HepG2 (cell line): ENCODE measurements at regions not wholly inside any gene's neighbourhood (a gene's known extent, or its start where the extent isn't known, plus 50 kb on each side); places are given as distances from the start of the nearest gene placed in this dataset.

Source experiments
- ATAC-seq: fragments of 200-7000 bp; cut with Tn5 transposase; 3 replicates; pipeline ENCODE4 v1.9.1; 2020; ENCODE audit warnings: mild to moderate bottlenecking, moderate library complexity
- BruUV-seq: library from RNA; stranded (reverse); fragments of 400-500 nt; replicated peaks from 2 replicates; lab custom pipeline; 2021; lab: Mats Ljungman, UMichigan
- CTCF ChIA-PET: fragments of 300-600 bp; formaldehyde crosslinking; extraction: SDS; loops from one replicate; lab custom pipeline; 2021; ENCODE audit warnings: low total read pairs, inconsistent platforms, low intra/inter-chr PET ratio; lab: Yijun Ruan, JAX
- POLR2A ChIA-PET: fragments of 350-600 bp; sonication (Branson Sonifier 250); formaldehyde crosslinking; loops from one replicate; lab custom pipeline; 2020; ENCODE audit warnings: antibody characterized with exemption, inconsistent platforms; lab: Yijun Ruan, JAX
- DNase-seq: peaks from one replicate; pipeline ENCODE4 v3.0.0-alpha.2; 2015; ENCODE audit warnings: low spot score
- FAIRE-seq: peaks from 3 replicates; lab custom pipeline; 2011; peaks lifted over from hg19 to GRCh38; lab: Jason Lieb, UNC
- H2AFZ ChIP-seq: one replicate; pipeline ENCODE4 v1.6.1; 2011; ENCODE audit warnings: low read length, inconsistent platforms
- H3K27ac ChIP-seq: fragments of 300-600 bp; 3 replicates; pipeline ENCODE4 v1.8.0; 2011; ENCODE audit warnings: mixed run types, mild to moderate bottlenecking, mixed read lengths, low read length, inconsistent platforms; ENCODE audit not compliant: insufficient read depth; ENCODE audit errors: extremely low read length
- H3K27me3 ChIP-seq, 2 experiments: fragments of 200-600 bp in 1 of 2; 2 replicates in 1 of 2; 3 replicates in 1 of 2; pipeline versions ENCODE4 v1.6.0 to v1.8.0; 2011; ENCODE audit warnings: low read length in 2 of 2, mild to moderate bottlenecking in 2 of 2, moderate library complexity in 2 of 2, inconsistent platforms in 1 of 2; ENCODE audit not compliant: insufficient read depth in 2 of 2, control insufficient read depth in 1 of 2
- H3K36me3 ChIP-seq, 2 experiments: fragments of 200-600 bp in 1 of 2; replicated peaks in 1 of 2; 2 replicates in 1 of 2; 3 replicates in 1 of 2; pipeline versions ENCODE4 v1.5.1 to v1.8.0; 2011; ENCODE audit warnings: low read length in 2 of 2, inconsistent platforms in 1 of 2; ENCODE audit not compliant: insufficient read depth in 2 of 2, control insufficient read depth in 1 of 2
- H3K4me1 ChIP-seq: 2 replicates; pipeline ENCODE4 v1.5.1; 2012; ENCODE audit warnings: low read length, inconsistent platforms; ENCODE audit not compliant: insufficient read depth
- H3K4me2 ChIP-seq: 2 replicates; pipeline ENCODE4 v1.6.0; 2011; ENCODE audit warnings: low read depth, low read length, inconsistent platforms
- H3K4me3 ChIP-seq, 3 experiments: fragments of 200-600 bp in 1 of 3; sonication (generic), shearing (Covaris generic) in 1 of 3; replicated peaks in 1 of 3; 2 replicates each; pipeline ENCODE4 v1.5.1; 2011 to 2016; ENCODE audit warnings: low read length in 3 of 3, inconsistent platforms in 2 of 3, low read depth in 2 of 3, mild to moderate bottlenecking in 2 of 3, control low read depth in 1 of 3, mixed read lengths in 1 of 3; ENCODE audit not compliant: insufficient read depth in 1 of 3
- H3K79me2 ChIP-seq: one replicate; pipeline ENCODE4 v1.6.1; 2011; ENCODE audit warnings: low read length, inconsistent platforms; ENCODE audit not compliant: insufficient read depth
- H3K9ac ChIP-seq: 2 replicates; pipeline ENCODE4 v1.6.0; 2011; ENCODE audit warnings: mild to moderate bottlenecking, low read depth, low read length, inconsistent platforms; ENCODE audit not compliant: insufficient read depth
- H3K9me3 ChIP-seq: 2 replicates; pipeline ENCODE4 v1.5.1; 2012; ENCODE audit warnings: mild to moderate bottlenecking, low read length
- H4K20me1 ChIP-seq: 2 replicates; pipeline ENCODE4 v1.6.0; 2011; ENCODE audit warnings: inconsistent platforms, mild to moderate bottlenecking, low read length, moderate library complexity; ENCODE audit not compliant: insufficient read depth
- ETS1 ChIP-seq: sonication (generic); formaldehyde crosslinking; IDR thresholded peaks from 2 replicates; pipeline ENCODE4 v1.4.0; 2020; ENCODE audit warnings: missing genetic modification reagents
- HDAC1 ChIP-seq: sonication (generic); formaldehyde crosslinking; IDR thresholded peaks from 2 replicates; pipeline ENCODE4 v1.5.1; 2020; ENCODE audit warnings: mild to moderate bottlenecking, missing genetic modification reagents
- NFYC ChIP-seq: IDR thresholded peaks from 2 replicates; pipeline ENCODE4 v1.6.1; 2016; ENCODE audit warnings: missing genetic modification reagents, missing compliant biosample characterization
- PHF21A ChIP-seq: sonication (generic); formaldehyde crosslinking; IDR thresholded peaks from 2 replicates; pipeline ENCODE4 v1.5.0; 2020; ENCODE audit warnings: mild to moderate bottlenecking, missing genetic modification reagents
- RBFOX2 ChIP-seq: fragments of 200-400 bp; formaldehyde crosslinking; IDR thresholded peaks from 2 replicates; pipeline ENCODE4 v1.6.1; 2017; ENCODE audit warnings: low read depth, mild to moderate bottlenecking, low read length
- ZNF143 ChIP-seq: sonication (generic); formaldehyde crosslinking; IDR thresholded peaks from 2 replicates; pipeline ENCODE4 v1.4.0; 2020; ENCODE audit warnings: missing genetic modification reagents
- ZNF251 ChIP-seq: sonication (generic); formaldehyde crosslinking; IDR thresholded peaks from 2 replicates; pipeline ENCODE4 v1.9.0; 2021; ENCODE audit warnings: mild to moderate bottlenecking, missing genetic modification reagents
- ZNF615 ChIP-seq: sonication (generic); formaldehyde crosslinking; IDR thresholded peaks from 2 replicates; pipeline ENCODE4 v1.5.0; 2020; ENCODE audit warnings: mild to moderate bottlenecking, missing genetic modification reagents, borderline replicate concordance
- ZNF644 ChIP-seq: IDR thresholded peaks from 2 replicates; pipeline ENCODE4 v1.6.1; 2016; ENCODE audit warnings: low read depth
- WGBS: methylation state at CpG from one replicate; pipeline ENCODE4 v1.1.6; 2017; ENCODE audit warnings: low lambda C conversion rate; 5-methylcytosine and 5-hydroxymethylcytosine counted together
- in situ Hi-C: cut with HindIII; loops from 2 replicates; pipeline ENCODE4 v1.10.0; 2017; ENCODE audit warnings: low pct_unique_long_range_greater_than_20kb; ENCODE audit not compliant: extremely low pct_ligation_motif_present
- intact Hi-C: fragments of 100-400 bp; cut with micrococcal nuclease; formaldehyde crosslinking; loops from one replicate; pipeline ENCODE4 v1.10.0; 2022; ENCODE audit not compliant: unreplicated experiment
- TF ChIP-seq, protein P1 (sequence below): sonication (generic); formaldehyde crosslinking; IDR thresholded peaks from 2 replicates; pipeline ENCODE4 v1.4.0; 2020; ENCODE audit warnings: missing genetic modification reagents

DNA sequence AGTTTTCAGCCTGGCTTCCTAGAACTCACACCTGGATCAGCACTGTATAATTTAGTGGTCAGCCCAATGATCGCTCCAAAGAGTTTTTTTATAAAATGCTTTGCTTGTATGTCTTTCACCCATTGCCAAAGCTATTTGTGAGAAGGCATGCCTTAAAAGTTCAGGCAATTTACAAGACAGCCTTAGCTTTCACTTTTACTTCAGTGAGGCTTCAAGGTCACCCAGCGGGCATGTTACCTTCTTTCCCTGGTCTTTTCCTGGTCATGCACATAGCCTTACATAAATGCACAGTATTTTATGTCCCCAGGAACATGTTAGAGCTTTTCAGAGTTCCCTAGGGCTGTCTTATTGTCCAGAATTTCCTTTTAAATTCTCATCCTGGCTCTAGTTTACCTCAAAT, 179.9 kb upstream of the TMEM72 start:
- intact Hi-C loops = no loop called here
- Histone ChIP-seq H3K27ac (no peak overlapping the region), H4K20me1 (no peaks in the 10 kb centered on the region), H2AFZ (no peak overlapping the region), H3K9ac (no peak overlapping the region), H3K36me3 (no peaks in the 10 kb centered on the region), H3K4me2 (no peak overlapping the region), H3K79me2 (no peaks in the 10 kb centered on the region), H3K4me1 (no peaks in the 10 kb centered on the region)
- POLR2A ChIA-PET = no interaction called here
- ATAC-seq = no peak
- in situ Hi-C loops = no loop called here
- no peak for FAIRE-seq
- no TSS peak for BruUV-seq
- WGBS = 45% methylated on average over 2 of the region's 2 CpGs
- DNase-seq = no peak
- TF ChIP-seq ZNF251 (CRISPR knock-in tag) (no peak), ZNF143 (CRISPR knock-in tag) (no peak), ZNF644 (CRISPR knock-in tag) (no peak), HDAC1 (no peak), NFYC (CRISPR knock-in tag) (no peak), PHF21A (CRISPR knock-in tag) (no peak), ZNF615 (no peak), RBFOX2 (no peak), ETS1 (CRISPR knock-in tag) (no peak)
- TF ChIP-seq, protein P1, sequence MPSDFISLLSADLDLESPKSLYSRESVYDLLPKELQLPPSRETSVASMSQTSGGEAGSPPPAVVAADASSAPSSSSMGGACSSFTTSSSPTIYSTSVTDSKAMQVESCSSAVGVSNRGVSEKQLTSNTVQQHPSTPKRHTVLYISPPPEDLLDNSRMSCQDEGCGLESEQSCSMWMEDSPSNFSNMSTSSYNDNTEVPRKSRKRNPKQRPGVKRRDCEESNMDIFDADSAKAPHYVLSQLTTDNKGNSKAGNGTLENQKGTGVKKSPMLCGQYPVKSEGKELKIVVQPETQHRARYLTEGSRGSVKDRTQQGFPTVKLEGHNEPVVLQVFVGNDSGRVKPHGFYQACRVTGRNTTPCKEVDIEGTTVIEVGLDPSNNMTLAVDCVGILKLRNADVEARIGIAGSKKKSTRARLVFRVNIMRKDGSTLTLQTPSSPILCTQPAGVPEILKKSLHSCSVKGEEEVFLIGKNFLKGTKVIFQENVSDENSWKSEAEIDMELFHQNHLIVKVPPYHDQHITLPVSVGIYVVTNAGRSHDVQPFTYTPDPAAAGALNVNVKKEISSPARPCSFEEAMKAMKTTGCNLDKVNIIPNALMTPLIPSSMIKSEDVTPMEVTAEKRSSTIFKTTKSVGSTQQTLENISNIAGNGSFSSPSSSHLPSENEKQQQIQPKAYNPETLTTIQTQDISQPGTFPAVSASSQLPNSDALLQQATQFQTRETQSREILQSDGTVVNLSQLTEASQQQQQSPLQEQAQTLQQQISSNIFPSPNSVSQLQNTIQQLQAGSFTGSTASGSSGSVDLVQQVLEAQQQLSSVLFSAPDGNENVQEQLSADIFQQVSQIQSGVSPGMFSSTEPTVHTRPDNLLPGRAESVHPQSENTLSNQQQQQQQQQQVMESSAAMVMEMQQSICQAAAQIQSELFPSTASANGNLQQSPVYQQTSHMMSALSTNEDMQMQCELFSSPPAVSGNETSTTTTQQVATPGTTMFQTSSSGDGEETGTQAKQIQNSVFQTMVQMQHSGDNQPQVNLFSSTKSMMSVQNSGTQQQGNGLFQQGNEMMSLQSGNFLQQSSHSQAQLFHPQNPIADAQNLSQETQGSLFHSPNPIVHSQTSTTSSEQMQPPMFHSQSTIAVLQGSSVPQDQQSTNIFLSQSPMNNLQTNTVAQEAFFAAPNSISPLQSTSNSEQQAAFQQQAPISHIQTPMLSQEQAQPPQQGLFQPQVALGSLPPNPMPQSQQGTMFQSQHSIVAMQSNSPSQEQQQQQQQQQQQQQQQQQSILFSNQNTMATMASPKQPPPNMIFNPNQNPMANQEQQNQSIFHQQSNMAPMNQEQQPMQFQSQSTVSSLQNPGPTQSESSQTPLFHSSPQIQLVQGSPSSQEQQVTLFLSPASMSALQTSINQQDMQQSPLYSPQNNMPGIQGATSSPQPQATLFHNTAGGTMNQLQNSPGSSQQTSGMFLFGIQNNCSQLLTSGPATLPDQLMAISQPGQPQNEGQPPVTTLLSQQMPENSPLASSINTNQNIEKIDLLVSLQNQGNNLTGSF (CRISPR knock-in tag) = no peak
- TF ChIP-seq, all 625 proteins: peak for 0
- H3K27me3 ChIP-seq = no peaks in the 10 kb centered on the region
- no peaks in the 10 kb centered on the region for H3K9me3 ChIP-seq
- CTCF ChIA-PET = no interaction called here
- H3K4me3 ChIP-seq = no peak overlapping the region
